GM21529 (cell line): ENCODE measurements at regions not wholly inside any gene's neighbourhood (a gene's known extent, or its start where the extent isn't known, plus 50 kb on each side); places are given as distances from the start of the nearest gene placed in this dataset.

ENCODE experiments used
- ATAC-seq: cut with Tn5 transposase; IDR thresholded peaks from one replicate; pipeline ENCODE4 v1.9.1; 2021; ENCODE audit not compliant: unreplicated experiment

- no peak for ATAC-seq
These were observed 1047.6 kb upstream of the ADGRL4 start for GRCh38 chr1:80054129-80054528.

DNA sequence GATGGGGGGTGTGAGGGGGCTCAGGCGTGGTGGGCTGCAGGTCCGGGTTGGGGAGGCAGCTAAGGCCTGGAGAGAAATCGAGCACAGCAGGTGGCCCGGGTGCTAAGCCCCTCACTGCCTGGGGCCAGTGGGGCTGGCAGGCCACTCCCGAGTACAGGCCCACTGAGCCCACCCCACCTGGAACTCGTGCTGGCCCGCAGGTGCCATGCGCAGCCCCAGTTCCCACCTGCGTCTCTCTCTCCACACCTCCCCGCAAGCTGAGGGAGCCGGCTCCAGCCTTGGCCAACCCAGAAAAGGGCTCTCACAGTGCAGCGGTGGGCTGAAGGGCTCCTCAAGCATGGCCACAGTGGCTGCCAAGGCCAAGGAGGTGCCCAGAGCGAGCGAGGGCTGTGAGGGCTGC is 1047.1 kb upstream of the ADGRL4 start:
- ATAC-seq: no peak

GRCh38 chr1:80050523-80050922 is 1044.0 kb upstream of the ADGRL4 start:
- no peak for ATAC-seq

DNA sequence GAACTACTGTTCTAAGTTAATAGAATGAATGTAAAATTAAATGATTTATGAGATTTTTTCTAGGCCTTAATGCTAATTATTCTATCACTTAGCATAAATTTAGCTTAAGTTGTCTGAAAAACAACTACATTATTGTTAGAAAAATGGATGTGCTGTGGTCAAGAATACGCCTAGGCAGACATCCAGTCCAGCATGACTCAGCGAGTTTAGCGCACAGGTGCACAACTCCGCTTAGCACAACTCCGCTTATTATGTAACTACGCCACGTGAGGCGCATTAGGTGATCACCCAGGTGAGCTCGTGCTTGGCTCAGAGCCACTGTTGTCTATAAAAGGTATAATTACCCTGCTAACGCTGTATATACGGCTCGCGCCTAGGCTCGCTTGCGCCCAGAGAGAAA is 1043.6 kb upstream of the ADGRL4 start:
- no peak for ATAC-seq

DNA sequence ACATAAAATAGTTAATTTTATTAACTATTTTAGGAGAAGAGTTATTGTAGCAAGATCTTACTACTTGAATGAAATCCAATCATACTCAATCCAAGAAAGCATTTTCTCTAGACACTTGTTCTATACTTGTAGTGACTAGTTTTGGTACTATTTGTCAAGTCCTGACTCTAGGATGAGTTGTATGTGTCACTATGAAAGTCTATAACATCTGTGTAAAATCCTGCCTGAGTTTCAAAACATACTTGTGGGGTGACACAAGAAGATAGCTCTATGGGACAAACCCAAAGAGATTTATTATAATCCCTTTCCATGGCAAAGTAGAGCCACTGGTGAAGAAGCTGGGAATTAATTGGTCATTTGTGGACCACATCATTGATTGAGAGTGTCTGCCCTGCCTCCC is 1042.2 kb upstream of the ADGRL4 start:
- ATAC-seq: no peak

GRCh38 chr1:80047791-80048190 is 1041.3 kb upstream of the ADGRL4 start:
- no peak for ATAC-seq

DNA sequence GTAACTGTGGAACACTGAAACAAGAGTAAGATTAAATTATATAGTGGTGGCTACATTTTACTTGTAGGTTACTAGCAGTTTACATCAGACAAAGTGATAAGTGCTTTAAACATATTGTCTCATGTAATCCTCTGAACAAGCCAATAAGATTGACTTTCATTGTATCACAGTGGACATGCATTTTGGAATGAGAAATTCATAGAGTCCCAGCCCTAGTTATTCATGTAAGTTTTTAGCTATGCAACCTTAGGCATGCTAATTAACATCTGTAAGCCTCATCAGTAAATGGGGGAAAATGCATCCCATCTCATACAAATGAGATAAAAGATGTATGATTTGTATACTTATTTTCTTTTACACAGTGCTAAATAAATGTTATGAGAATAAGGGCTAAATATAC is 1038.1 kb upstream of the ADGRL4 start:
- no peak for ATAC-seq

- no peak for ATAC-seq
These were observed 1030.3 kb upstream of the ADGRL4 start for GRCh38 chr1:80036690-80037432.

DNA sequence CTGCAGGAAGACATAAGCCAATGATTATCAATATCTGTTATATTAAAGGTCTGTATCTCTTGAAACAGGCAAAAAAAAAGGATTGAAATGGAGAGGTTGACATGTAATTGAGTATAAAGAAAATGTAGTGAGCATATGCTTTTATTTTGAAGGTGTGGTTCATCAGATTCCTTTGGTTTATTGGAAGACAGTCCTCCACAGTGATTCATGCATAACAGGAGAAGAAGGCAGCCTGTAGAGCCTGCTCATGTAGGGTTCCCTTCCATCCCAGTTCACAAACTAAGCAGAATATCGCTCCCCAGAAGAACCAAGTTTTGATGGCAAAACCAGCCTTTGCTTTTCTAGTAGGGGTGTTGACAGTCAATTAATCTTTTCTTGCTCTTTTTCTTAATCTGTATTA is 1016.8 kb upstream of the ADGRL4 start:
- ATAC-seq: no peak

GRCh38 chr1:80021891-80022290 is 1015.4 kb upstream of the ADGRL4 start:
- ATAC-seq: no peak

DNA sequence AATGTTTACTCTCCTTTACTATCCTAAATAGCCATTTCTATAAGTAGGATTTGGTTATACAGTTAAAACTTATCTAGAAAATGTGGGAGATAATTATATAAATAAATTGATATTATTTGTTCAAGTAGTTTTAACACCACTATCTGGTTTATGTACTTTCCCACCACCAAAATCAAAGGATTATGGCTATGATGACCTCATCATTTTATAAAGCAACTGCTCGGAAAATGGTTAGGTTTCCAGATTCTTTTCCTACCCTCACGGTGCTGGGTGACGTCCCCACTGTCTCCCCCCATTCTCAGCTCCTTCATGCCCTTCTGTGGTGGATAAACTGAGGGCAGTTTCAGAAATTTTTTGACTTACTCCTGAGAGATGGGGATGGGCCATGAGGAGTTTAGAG is 1011.8 kb upstream of the ADGRL4 start:
- ATAC-seq: no peak

GRCh38 chr1:80008934-80009333 is 1002.4 kb upstream of the ADGRL4 start:
- no peak for ATAC-seq

DNA sequence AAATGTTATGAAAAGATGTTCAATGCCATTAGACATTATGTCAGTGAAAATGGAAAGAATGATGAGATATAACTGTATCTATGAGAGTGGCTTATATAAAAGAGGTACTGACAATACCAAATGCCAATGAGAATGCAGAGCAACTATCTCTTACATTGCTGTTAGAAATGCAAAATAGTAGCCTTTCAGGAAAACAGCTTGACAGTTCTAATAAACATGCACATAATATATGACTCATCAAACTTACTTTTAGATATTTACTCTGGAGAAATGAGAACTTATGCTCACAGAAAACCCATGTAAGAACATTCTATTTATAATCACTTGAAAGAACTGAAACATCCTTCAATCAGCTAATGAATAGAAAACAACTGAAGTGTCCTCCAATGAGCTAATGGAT is 996.7 kb upstream of the ADGRL4 start:
- no peak for ATAC-seq

DNA sequence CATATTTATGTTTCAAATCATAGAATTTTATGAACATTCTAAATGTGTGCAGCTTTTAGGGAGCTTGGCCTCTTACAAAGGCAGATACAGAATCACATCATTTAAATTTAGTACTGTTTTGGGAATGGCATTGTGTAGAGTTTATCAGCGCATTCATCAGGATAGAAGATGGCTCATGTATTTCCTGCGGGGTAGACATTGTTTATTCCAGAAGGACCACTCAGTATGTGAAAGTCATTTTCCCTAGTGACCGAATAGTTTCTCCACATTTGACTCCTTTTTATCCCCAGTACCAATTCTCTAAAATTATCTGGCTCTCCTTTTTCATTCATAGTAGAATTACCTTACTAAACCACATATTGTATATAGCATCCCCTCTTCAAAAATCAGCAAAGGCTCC is 981.9 kb upstream of the ADGRL4 start:
- no peak for ATAC-seq

GRCh38 chr1:79982211-79982610 is 975.7 kb upstream of the ADGRL4 start:
- ATAC-seq: no peak

DNA sequence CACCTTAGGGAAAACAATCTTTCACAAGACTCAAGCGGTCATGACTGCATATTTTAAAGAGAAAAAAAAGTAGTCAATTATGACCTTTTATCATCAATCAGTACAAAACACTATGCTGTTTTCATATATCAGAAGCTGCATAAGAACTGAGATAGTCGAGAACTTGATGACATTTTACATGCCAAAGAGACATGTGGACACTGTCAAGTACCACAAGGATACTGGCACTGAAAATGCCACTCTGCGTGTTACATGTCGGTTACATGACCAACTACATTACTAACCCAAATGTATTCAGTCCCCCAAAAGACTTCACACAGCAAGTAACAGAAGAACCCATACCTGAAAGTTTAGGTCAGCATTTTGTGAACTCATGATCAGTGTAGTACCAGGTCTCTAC is 975.0 kb upstream of the ADGRL4 start:
- no peak for ATAC-seq

DNA sequence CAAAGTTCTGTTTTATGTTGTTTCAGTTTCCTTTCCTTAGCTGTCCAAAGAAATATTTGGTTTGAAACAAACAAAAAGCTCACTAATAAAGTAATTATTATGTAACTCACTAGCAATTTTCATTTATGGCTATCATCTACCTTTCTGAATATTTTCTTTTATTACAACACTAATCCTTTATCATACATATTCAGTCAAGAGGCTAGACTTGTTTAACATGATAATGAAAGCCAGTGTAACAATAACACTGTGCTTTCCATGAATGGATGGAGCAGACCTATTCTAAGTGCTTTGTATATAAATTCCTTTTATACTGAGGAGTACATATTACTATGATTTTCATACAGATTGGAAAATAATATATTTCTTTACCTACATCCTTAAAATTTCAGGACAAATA is 972.8 kb upstream of the ADGRL4 start:
- ATAC-seq: no peak

- ATAC-seq: no peak
These were observed 969.8 kb upstream of the ADGRL4 start for GRCh38 chr1:79976287-79976686.

DNA sequence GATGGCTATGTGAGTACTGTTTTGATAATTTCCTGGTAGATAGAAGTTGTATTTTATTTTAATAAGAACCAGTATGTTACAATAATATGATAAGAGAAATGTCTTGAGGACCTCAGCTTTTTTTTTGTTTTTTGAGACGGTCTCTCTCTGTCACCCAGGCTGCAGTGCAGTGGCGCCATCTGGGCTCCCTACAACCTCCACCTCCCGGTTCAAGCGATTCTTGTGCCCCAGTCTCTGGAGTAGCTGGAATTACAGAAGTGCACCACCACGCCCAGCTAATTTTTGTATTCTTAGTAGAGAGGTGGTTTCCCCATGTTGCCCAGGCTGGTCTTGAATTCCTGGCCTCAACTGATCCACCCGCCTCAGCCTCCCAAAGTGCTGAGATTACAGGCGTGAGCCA is 968.1 kb upstream of the ADGRL4 start:
- no peak for ATAC-seq

GRCh38 chr1:79969886-79970285 is 963.4 kb upstream of the ADGRL4 start:
- ATAC-seq: no peak

- no peak for ATAC-seq
These were observed 959.9 kb upstream of the ADGRL4 start for GRCh38 chr1:79966438-79966837.

- ATAC-seq: no peak
These were observed 953.1 kb upstream of the ADGRL4 start for GRCh38 chr1:79959635-79960034.

- ATAC-seq: no peak
These were observed 949.4 kb upstream of the ADGRL4 start for GRCh38 chr1:79955966-79956365.
